HUES6 (cell line): ENCODE measurements at regions not wholly inside any gene's neighbourhood (a gene's known extent, or its start where the extent isn't known, plus 50 kb on each side); places are given as distances from the start of the nearest gene placed in this dataset.

Experiments used
- H3K27ac ChIP-seq: 2 replicates; pipeline ENCODE4 v1.7.0; 2013; ENCODE audit warnings: low read depth, mild to moderate bottlenecking, low read length, inconsistent platforms
- H3K27me3 ChIP-seq: 2 replicates; pipeline ENCODE4 v1.6.1; 2013; ENCODE audit warnings: low read length; ENCODE audit not compliant: control insufficient read depth, insufficient read depth
- H3K36me3 ChIP-seq: 2 replicates; pipeline ENCODE4 v1.6.1; 2013; ENCODE audit warnings: low read length; ENCODE audit not compliant: control insufficient read depth, insufficient read depth
- H3K4me1 ChIP-seq: 2 replicates; pipeline ENCODE4 v1.6.1; 2013; ENCODE audit warnings: low read length; ENCODE audit not compliant: control insufficient read depth, insufficient read depth
- H3K4me3 ChIP-seq: 2 replicates; pipeline ENCODE4 v1.5.1; 2013; ENCODE audit warnings: low read depth, low read length
- H3K9ac ChIP-seq: one replicate; pipeline ENCODE4 v1.6.1; 2013; ENCODE audit warnings: mild to moderate bottlenecking, low read length
- H3K9me3 ChIP-seq: 2 replicates; pipeline ENCODE4 v1.6.1; 2013; ENCODE audit warnings: low read depth, low read length; ENCODE audit not compliant: control insufficient read depth, insufficient read depth

DNA sequence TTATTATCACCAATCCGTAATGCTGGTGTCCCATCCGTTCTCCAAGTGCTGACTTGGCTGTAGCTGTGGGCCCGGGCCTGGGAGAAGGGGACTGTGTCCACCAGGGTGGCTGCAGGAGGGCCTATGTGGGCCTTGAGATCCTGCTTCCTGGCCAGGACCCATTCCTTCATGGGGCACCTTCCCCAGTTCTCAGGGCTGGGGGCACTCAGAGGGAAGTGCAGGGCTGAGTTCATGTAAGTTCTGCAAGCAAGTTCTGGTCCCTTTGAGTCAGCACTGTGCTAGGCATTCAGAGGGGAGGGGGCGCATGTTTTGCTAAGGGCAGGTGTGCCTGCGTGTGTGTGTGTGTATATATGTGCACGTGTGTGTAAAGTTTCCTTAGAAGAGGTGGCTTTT is 94.0 kb downstream of the GLI2 start:
- H3K9ac ChIP-seq, result no peak overlapping the region
- no peaks in the 10 kb centered on the region for H3K27me3 ChIP-seq
- no peaks in the 10 kb centered on the region for H3K9me3 ChIP-seq
- H3K4me3 ChIP-seq, result no peak overlapping the region
- H3K27ac ChIP-seq, result no peak overlapping the region
- peaks cover 29% of the 10 kb centered on the region for H3K4me1 ChIP-seq
- H3K36me3 ChIP-seq, result peaks cover 4% of the 10 kb centered on the region

- Histone ChIP-seq H3K4me1 (peaks cover 28% of the 10 kb centered on the region), H3K27me3 (no peaks in the 10 kb centered on the region), H3K4me3 (no peak overlapping the region), H3K9me3 (no peaks in the 10 kb centered on the region), H3K36me3 (peaks cover 4% of the 10 kb centered on the region), H3K9ac (no peak overlapping the region), H3K27ac (no peak overlapping the region)
Observed at GRCh38 chr2:120830096-120830830, 94.6 kb downstream of the GLI2 start.

- Histone ChIP-seq H3K27ac (no peak overlapping the region), H3K4me1 (peaks cover 20% of the 10 kb centered on the region), H3K4me3 (no peak overlapping the region), H3K36me3 (peaks cover 4% of the 10 kb centered on the region), H3K9ac (no peak overlapping the region), H3K27me3 (no peaks in the 10 kb centered on the region), H3K9me3 (no peaks in the 10 kb centered on the region)
Observed at GRCh38 chr2:120831086-120831485, 95.4 kb downstream of the GLI2 start.

DNA sequence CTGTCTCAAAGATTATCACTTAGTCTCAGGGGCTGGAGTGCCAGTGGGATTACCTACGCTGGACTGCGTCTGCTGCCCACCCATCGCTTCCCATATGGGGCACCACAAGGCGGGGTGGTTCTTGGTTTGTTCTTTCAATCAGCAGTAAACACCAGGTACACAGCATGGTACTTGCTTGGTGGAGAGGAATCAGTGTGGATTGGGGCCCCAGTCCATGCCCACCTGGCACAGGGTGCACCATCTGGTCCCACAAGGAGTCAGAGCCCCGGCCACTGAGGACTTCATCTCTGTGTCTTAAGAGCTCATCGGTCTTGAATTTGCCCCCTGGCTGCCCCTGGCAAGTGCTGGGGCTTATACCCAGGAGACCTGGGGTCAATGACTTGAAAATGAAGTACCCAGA is 96.2 kb downstream of the GLI2 start:
- H3K9ac ChIP-seq, result no peak overlapping the region
- no peaks in the 10 kb centered on the region for H3K27me3 ChIP-seq
- H3K4me3 ChIP-seq, result no peak overlapping the region
- H3K36me3 ChIP-seq, result peaks cover 4% of the 10 kb centered on the region
- H3K27ac ChIP-seq, result no peak overlapping the region
- no peaks in the 10 kb centered on the region for H3K9me3 ChIP-seq
- peaks cover 15% of the 10 kb centered on the region for H3K4me1 ChIP-seq

DNA sequence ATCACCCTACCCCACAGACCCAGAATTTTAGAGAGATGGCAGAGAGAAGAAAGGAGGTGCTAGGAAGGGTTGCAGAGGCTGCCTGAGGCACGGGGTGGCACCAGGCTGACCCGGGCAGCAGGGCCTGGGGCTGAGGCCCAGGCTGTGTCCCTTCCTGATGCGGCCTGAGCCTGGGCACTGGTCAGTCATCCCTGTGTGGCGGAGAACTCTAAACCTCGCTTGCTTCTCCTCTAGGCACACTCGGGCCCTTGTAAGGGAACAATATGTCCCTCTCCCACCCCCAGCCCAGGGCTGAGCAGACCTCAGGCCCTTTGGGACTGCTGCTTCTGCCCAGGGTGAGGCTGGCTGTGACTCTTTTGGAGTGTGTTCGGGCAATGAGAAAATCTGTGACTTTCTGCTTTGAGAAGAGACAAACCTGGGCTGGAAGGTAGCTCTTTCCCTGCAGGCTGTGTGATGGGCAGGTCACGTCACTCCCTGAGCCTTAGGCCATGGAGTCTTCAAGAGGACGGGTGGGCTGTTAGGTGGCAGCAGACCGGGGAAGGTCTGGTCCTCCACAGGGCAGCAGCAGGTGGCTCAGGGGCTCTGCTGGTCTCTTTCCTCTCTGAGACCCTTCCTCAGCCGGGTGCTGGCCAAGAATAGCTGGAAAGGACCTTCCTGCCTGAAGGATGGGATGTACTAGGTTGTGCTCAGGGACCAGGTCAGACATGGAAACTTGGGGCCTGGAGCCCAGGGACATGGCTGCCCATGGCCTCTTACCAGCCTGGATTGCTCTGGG is 96.8 kb downstream of the GLI2 start:
- no peaks in the 10 kb centered on the region for H3K27me3 ChIP-seq
- H3K4me1 ChIP-seq, result peaks cover 15% of the 10 kb centered on the region
- no peak overlapping the region for H3K4me3 ChIP-seq
- H3K9me3 ChIP-seq, result no peaks in the 10 kb centered on the region
- H3K27ac ChIP-seq, result no peak overlapping the region
- H3K36me3 ChIP-seq, result peaks cover 4% of the 10 kb centered on the region
- H3K9ac ChIP-seq, result no peak overlapping the region

GRCh38 chr2:120833127-120833675 is 97.5 kb downstream of the GLI2 start:
- H3K9ac ChIP-seq, result no peak overlapping the region
- no peaks in the 10 kb centered on the region for H3K9me3 ChIP-seq
- H3K4me1 ChIP-seq, result peaks cover 15% of the 10 kb centered on the region
- H3K4me3 ChIP-seq, result no peak overlapping the region
- no peaks in the 10 kb centered on the region for H3K27me3 ChIP-seq
- H3K36me3 ChIP-seq, result peaks cover 4% of the 10 kb centered on the region
- no peak overlapping the region for H3K27ac ChIP-seq

GRCh38 chr2:120834206-120834605 is 98.5 kb downstream of the GLI2 start:
- H3K4me3 ChIP-seq, result no peak overlapping the region
- H3K27me3 ChIP-seq, result no peaks in the 10 kb centered on the region
- no peak overlapping the region for H3K9ac ChIP-seq
- no peak overlapping the region for H3K27ac ChIP-seq
- peaks cover 15% of the 10 kb centered on the region for H3K4me1 ChIP-seq
- peaks cover 3% of the 10 kb centered on the region; the same call in 1 of the 2 replicates for H3K9me3 ChIP-seq
- no peaks in the 10 kb centered on the region for H3K36me3 ChIP-seq

DNA sequence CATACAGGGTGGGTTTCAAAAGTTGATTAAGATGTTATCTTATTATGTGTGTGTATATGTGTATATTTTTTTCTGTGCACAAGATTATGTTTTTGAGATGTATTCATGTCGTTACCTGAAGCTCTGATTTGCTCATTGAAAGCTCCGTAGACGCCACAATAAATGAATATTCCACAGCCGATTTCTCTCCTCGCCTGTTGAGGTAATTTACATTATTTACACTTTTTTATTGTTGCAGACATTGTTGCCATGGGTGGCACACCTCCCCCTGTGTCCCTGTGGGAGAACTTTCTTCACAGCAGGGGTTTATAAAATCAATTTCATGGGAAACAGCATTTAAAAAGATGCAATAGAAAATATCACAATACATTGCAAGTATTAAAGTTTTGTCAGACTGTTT is 100.6 kb downstream of the GLI2 start:
- H3K27ac ChIP-seq, result no peak overlapping the region
- H3K9me3 ChIP-seq, result peaks cover 3% of the 10 kb centered on the region; the same call in 1 of the 2 replicates
- H3K4me3 ChIP-seq, result no peak overlapping the region
- no peaks in the 10 kb centered on the region for H3K27me3 ChIP-seq
- peaks cover 3% of the 10 kb centered on the region; the same call in 1 of the 2 replicates for H3K36me3 ChIP-seq
- H3K9ac ChIP-seq, result no peak overlapping the region
- H3K4me1 ChIP-seq, result peaks cover 15% of the 10 kb centered on the region

DNA sequence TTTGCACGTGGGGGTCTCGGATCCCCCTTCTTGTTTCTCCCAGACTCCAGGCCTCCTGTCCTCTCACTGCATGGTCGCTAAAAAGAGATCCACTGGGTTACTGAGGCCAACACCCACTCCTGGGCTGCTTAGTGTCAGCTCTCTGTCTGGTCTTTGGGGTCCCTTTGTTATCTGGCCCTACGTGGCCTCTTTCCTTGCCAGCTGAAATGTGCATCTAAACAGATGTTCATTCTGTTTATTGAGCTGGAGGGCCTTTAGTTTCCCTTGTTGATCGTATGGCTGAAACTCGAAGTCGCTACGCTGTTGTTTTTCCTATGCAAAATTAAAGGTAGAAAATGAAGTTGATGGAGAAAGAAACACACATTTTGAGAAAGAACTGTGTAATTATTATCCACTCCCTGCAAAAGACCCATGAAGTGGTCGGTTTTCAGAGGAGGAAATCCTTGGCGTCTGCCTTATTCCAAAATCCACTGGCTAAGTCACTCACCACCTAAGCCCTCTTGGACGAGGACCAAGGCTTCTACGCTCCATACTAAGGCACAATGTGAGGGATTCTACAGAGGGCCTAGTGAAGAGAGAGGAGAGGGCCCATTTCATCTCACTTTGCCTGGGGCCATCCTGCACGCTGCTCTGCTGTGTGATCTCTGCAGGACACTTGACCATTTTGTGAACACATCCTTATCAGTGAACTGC is 105.3 kb downstream of the GLI2 start:
- Histone ChIP-seq H3K9me3 (peaks cover 10% of the 10 kb centered on the region; the same call in 1 of the 2 replicates), H3K9ac (no peak overlapping the region), H3K36me3 (peaks cover 7% of the 10 kb centered on the region), H3K27me3 (no peaks in the 10 kb centered on the region), H3K4me1 (no peaks in the 10 kb centered on the region), H3K27ac (no peak overlapping the region), H3K4me3 (no peak overlapping the region)

- Histone ChIP-seq H3K27ac (no peak overlapping the region), H3K9me3 (peaks cover 10% of the 10 kb centered on the region; the same call in 1 of the 2 replicates), H3K4me1 (no peaks in the 10 kb centered on the region), H3K27me3 (no peaks in the 10 kb centered on the region), H3K36me3 (peaks cover 7% of the 10 kb centered on the region), H3K4me3 (no peak overlapping the region), H3K9ac (no peak overlapping the region)
Observed at GRCh38 chr2:120842456-120843439, 107.1 kb downstream of the GLI2 start.
